IMR-90 (cell line): ENCODE measurements at regions not wholly inside any gene's neighbourhood (a gene's known extent, or its start where the extent isn't known, plus 50 kb on each side); places are given as distances from the start of the nearest gene placed in this dataset.

Experiments
- ATAC-seq: fragments of 200-7000 bp; cut with Tn5 transposase; 2 replicates; pipeline ENCODE4 v1.9.1; 2020; ENCODE audit warnings: low read depth, mild to moderate bottlenecking, moderate library complexity
- BruUV-seq: library from RNA; stranded (reverse); fragments of 400-500 nt; replicated peaks from 2 replicates; lab custom pipeline; 2021; lab: Mats Ljungman, UMichigan
- CTCF ChIA-PET: fragments of 300-600 bp; formaldehyde crosslinking; extraction: SDS; loops from one replicate; lab custom pipeline; 2021; ENCODE audit warnings: antibody characterized with exemption; lab: Yijun Ruan, JAX
- POLR2A ChIA-PET: fragments of 300-600 bp; sonication (Branson Sonifier 250); formaldehyde crosslinking; loops from one replicate; lab custom pipeline; 2022; ENCODE audit warnings: antibody characterized with exemption; ENCODE audit not compliant: unreplicated experiment; lab: Charles Lee
- DNase-seq: peaks from one replicate; pipeline ENCODE4 v3.0.0; 2013
- H2AFZ ChIP-seq: replicated peaks from 2 replicates; pipeline ENCODE3; 2013; ENCODE audit warnings: low read length, mild to moderate bottlenecking; ENCODE audit not compliant: poor library complexity
- H2AK5ac ChIP-seq: 2 replicates; pipeline ENCODE4 v1.6.1; 2013; ENCODE audit warnings: low read depth, low read length, inconsistent platforms
- H2AK9ac ChIP-seq: replicated peaks from 2 replicates; pipeline ENCODE3; 2013; ENCODE audit warnings: mild to moderate bottlenecking, low read depth, low read length, moderate library complexity; ENCODE audit not compliant: poor library complexity
- H2BK120ac ChIP-seq: 2 replicates; pipeline ENCODE4 v1.6.1; 2013; ENCODE audit warnings: low read depth, low read length, inconsistent platforms
- H2BK15ac ChIP-seq: 3 replicates; pipeline ENCODE4 v1.6.1; 2013; ENCODE audit warnings: low read depth, low read length, inconsistent platforms
- H2BK20ac ChIP-seq: 2 replicates; pipeline ENCODE4 v1.6.1; 2013; ENCODE audit warnings: low read depth, mild to moderate bottlenecking, inconsistent platforms, low read length, moderate library complexity
- H2BK5ac ChIP-seq: 2 replicates; pipeline ENCODE4 v1.6.1; 2013; ENCODE audit warnings: mild to moderate bottlenecking, low read depth, low read length, inconsistent platforms; ENCODE audit not compliant: poor library complexity, severe bottlenecking
- H3K14ac ChIP-seq: replicated peaks from 2 replicates; pipeline ENCODE4 v1.6.1; 2013; ENCODE audit warnings: low read depth, low read length, inconsistent platforms
- H3K18ac ChIP-seq: 2 replicates; pipeline ENCODE4 v1.6.1; 2013; ENCODE audit warnings: low read depth, low read length, control low read depth
- H3K23ac ChIP-seq: 2 replicates; pipeline ENCODE4 v1.6.1; 2013; ENCODE audit warnings: low read depth, low read length, inconsistent platforms
- H3K27ac ChIP-seq: 2 replicates; pipeline ENCODE4 v1.5.1; 2013; ENCODE audit warnings: mild to moderate bottlenecking, control low read depth, low read length; ENCODE audit not compliant: insufficient read depth
- H3K27me3 ChIP-seq: 2 replicates; pipeline ENCODE4 v1.6.1; 2013; ENCODE audit warnings: low read length; ENCODE audit not compliant: control insufficient read depth, insufficient read depth
- H3K36me3 ChIP-seq: 2 replicates; pipeline ENCODE4 v1.6.1; 2013; ENCODE audit warnings: low read length, mixed read lengths; ENCODE audit not compliant: control insufficient read depth, insufficient read depth
- H3K4ac ChIP-seq: 2 replicates; pipeline ENCODE4 v1.6.1; 2013; ENCODE audit warnings: low read depth, low read length, inconsistent platforms
- H3K4me1 ChIP-seq: 2 replicates; pipeline ENCODE4 v1.6.1; 2013; ENCODE audit warnings: low read length, mixed read lengths; ENCODE audit not compliant: control insufficient read depth, insufficient read depth
- H3K4me2 ChIP-seq: 2 replicates; pipeline ENCODE4 v1.6.1; 2013; ENCODE audit warnings: low read depth, mild to moderate bottlenecking, control low read depth, low read length, moderate library complexity
- H3K4me3 ChIP-seq: 2 replicates; pipeline ENCODE4 v1.5.1; 2013; ENCODE audit warnings: low read depth, mild to moderate bottlenecking, control low read depth, low read length, moderate library complexity; ENCODE audit not compliant: insufficient read depth
- H3K56ac ChIP-seq: 2 replicates; pipeline ENCODE4 v1.6.1; 2013; ENCODE audit warnings: low read length, inconsistent platforms; ENCODE audit not compliant: insufficient read depth; ENCODE audit errors: extremely low read depth
- H3K79me1 ChIP-seq, 2 experiments: 2 replicates each; pipeline ENCODE4 v1.6.1; 2013; ENCODE audit warnings: low read length in 2 of 2, inconsistent platforms in 1 of 2, low read depth in 1 of 2
- H3K9ac ChIP-seq: 2 replicates; pipeline ENCODE4 v1.6.1; 2013; ENCODE audit warnings: low read depth, low read length, control low read depth
- H3K9me1 ChIP-seq: 2 replicates; pipeline ENCODE4 v1.6.1; 2013; ENCODE audit warnings: low read length, inconsistent platforms; ENCODE audit not compliant: insufficient read depth
- H3K9me3 ChIP-seq: 2 replicates; pipeline ENCODE4 v1.6.1; 2013; ENCODE audit warnings: low read length; ENCODE audit not compliant: control insufficient read depth, insufficient read depth
- H4K20me1 ChIP-seq: 2 replicates; pipeline ENCODE4 v1.6.1; 2013; ENCODE audit warnings: low read length, inconsistent platforms; ENCODE audit not compliant: insufficient read depth
- H4K5ac ChIP-seq: 2 replicates; pipeline ENCODE4 v1.6.1; 2013; ENCODE audit warnings: mild to moderate bottlenecking, low read depth, low read length, control low read depth
- H4K8ac ChIP-seq, 2 experiments: 2 replicates each; pipeline ENCODE4 v1.6.1; 2013; ENCODE audit warnings: low read depth in 2 of 2, low read length in 2 of 2, control low read depth in 1 of 2, inconsistent platforms in 1 of 2
- H4K91ac ChIP-seq: 2 replicates; pipeline ENCODE4 v1.6.1; 2013; ENCODE audit warnings: low read depth, low read length, inconsistent platforms; ENCODE audit not compliant: insufficient read depth
- BHLHE40 ChIP-seq: fragments of 150-350 bp; IDR thresholded peaks from 2 replicates; pipeline ENCODE4 v1.6.1; 2016; ENCODE audit warnings: mild to moderate bottlenecking, low read depth, low read length
- CEBPB ChIP-seq: IDR thresholded peaks from 2 replicates; pipeline ENCODE4 v1.6.1; 2012; ENCODE audit warnings: low read depth, low read length, improper control_type of control experiment
- CHD1 ChIP-seq: IDR thresholded peaks from 2 replicates; pipeline ENCODE4 v1.6.1; 2012; ENCODE audit warnings: low read depth, low read length, improper control_type of control experiment
- FOS ChIP-seq: fragments of 150-350 bp; IDR thresholded peaks from 2 replicates; pipeline ENCODE4 v1.6.1; 2016; ENCODE audit warnings: low read depth, low read length
- MAFK ChIP-seq: IDR thresholded peaks from 2 replicates; pipeline ENCODE4 v1.6.1; 2012; ENCODE audit warnings: low read depth, low read length, improper control_type of control experiment
- MAZ ChIP-seq: IDR thresholded peaks from 2 replicates; pipeline ENCODE4 v1.6.1; 2012; ENCODE audit warnings: low read depth, mild to moderate bottlenecking, low read length, improper control_type of control experiment, moderate library complexity, borderline replicate concordance
- MXI1 ChIP-seq: IDR thresholded peaks from 2 replicates; pipeline ENCODE4 v1.6.1; 2012; ENCODE audit warnings: low read depth, mild to moderate bottlenecking, low read length, moderate library complexity, borderline replicate concordance
- NFE2L2 ChIP-seq: fragments of 150-350 bp; IDR thresholded peaks from 2 replicates; pipeline ENCODE4 v1.6.1; 2016; ENCODE audit warnings: low read depth, mild to moderate bottlenecking, low read length
- POLR2A ChIP-seq: IDR thresholded peaks from 2 replicates; pipeline ENCODE4 v1.6.1; 2012; ENCODE audit warnings: mild to moderate bottlenecking, low read depth, low read length
- RAD21 ChIP-seq: IDR thresholded peaks from 2 replicates; pipeline ENCODE4 v1.6.1; 2012; ENCODE audit warnings: low read length, improper control_type of control experiment
- RCOR1 ChIP-seq: IDR thresholded peaks from 2 replicates; pipeline ENCODE4 v1.6.1; 2012; ENCODE audit warnings: mild to moderate bottlenecking, low read length, improper control_type of control experiment; ENCODE audit not compliant: insufficient replicate concordance
- RFX5 ChIP-seq: IDR thresholded peaks from 2 replicates; pipeline ENCODE4 v1.8.0; 2012; ENCODE audit warnings: low read depth, mild to moderate bottlenecking, low read length, moderate library complexity
- SMC3 ChIP-seq: fragments of 150-350 bp; IDR thresholded peaks from 2 replicates; pipeline ENCODE4 v1.6.1; 2016; ENCODE audit warnings: low read depth, mild to moderate bottlenecking, antibody characterized with exemption, low read length, moderate library complexity
- WGBS, 2 experiments: methylation state at CpG; one replicate each; pipeline versions ENCODE4 v1.1.5 to v1.1.7; 2013; ENCODE audit warnings: missing lambda C conversion rate in 2 of 2; ENCODE audit not compliant: insufficient read length in 1 of 2; ENCODE audit errors: extremely low coverage in 2 of 2; 5-methylcytosine and 5-hydroxymethylcytosine counted together
- dilution Hi-C: fragments of 300-500 bp; cut with HindIII; formaldehyde crosslinking; loops from one replicate; pipeline ENCODE4 v1.14.3; 2018; ENCODE audit warnings: low sequenced_read_pairs; ENCODE audit not compliant: unreplicated experiment
- in situ Hi-C: fragments of 300-500 bp; cut with MboI; formaldehyde crosslinking; loops from 3 replicates; pipeline ENCODE4 v1.14.3; 2019; ENCODE audit warnings: low sequenced_read_pairs, inconsistent platforms, mixed read lengths
- intact Hi-C: fragments of 100-400 bp; cut with micrococcal nuclease; formaldehyde crosslinking; loops from 2 replicates; pipeline ENCODE4 v1.10.0; 2022
- TF ChIP-seq, protein P1 (sequence below): fragments of 150-350 bp; IDR thresholded peaks from 2 replicates; pipeline ENCODE4 v1.6.1; 2017; ENCODE audit warnings: mild to moderate bottlenecking, antibody characterized with exemption, low read length, low read depth
- TF ChIP-seq, protein P2 (sequence below): conservative IDR thresholded peaks from 2 replicates; pipeline ENCODE4 v1.5.1; 2012; ENCODE audit warnings: mild to moderate bottlenecking, low read depth, low read length, improper control_type of control experiment
- TF ChIP-seq, protein P3 (sequence below): fragments of 150-350 bp; IDR thresholded peaks from 2 replicates; pipeline ENCODE4 v1.6.1; 2016; ENCODE audit warnings: low read depth, mild to moderate bottlenecking, low read length, moderate library complexity, borderline replicate concordance

DNA sequence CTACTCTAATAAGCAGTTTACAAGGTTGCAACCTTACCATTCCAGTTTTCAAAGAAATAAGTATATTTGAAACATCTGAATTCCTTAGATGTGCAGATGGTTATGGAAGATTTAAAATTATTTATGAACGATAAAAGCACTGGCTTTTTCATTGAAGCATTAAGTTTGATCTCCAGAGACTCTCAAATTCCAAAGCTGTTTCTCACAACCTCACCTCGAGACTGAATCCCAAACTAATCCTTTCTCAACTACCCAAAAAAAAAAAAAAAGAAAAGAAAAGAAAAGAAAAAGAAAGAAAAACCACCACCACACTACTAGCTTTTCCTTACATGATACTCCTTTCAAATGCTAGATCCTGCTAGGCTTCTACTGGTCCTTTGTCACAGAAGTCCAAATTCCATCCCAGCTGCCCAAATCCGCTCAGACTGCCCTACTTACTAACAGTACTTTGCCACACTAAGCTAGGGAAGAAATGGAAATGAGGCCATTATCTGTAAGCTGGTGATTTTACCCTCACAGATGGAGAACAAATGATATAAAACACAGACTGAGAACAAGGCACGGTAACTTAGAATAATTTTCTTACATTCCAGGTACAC, 100.6 kb upstream of the CDK1 start:
- Histone ChIP-seq H3K36me3 (no peaks in the 10 kb centered on the region), H3K18ac (no peak overlapping the region), H3K27ac (no peak overlapping the region), H4K8ac (no peak overlapping the region), H2BK5ac (no peak overlapping the region), H3K9me3 (no peaks in the 10 kb centered on the region), H4K91ac (no peak overlapping the region), H3K27me3 (peaks cover 8% of the 10 kb centered on the region), H2AK5ac (no peak overlapping the region), H3K4ac (no peak overlapping the region), H3K56ac (no peak overlapping the region), H3K9me1 (no peaks in the 10 kb centered on the region), H2AK9ac (no peak overlapping the region), H2AFZ (no peak overlapping the region), H3K4me1 (no peaks in the 10 kb centered on the region), H3K14ac (no peak overlapping the region), H3K9ac (no peak overlapping the region), H4K20me1 (no peaks in the 10 kb centered on the region), H4K5ac (no peak overlapping the region), H3K4me3 (no peak overlapping the region), H2BK15ac (no peak overlapping the region), H2BK20ac (no peak overlapping the region), H3K23ac (no peak overlapping the region), H2BK120ac (no peak overlapping the region), H3K4me2 (no peak overlapping the region), H3K79me1 (no peaks in the 10 kb centered on the region)
- in situ Hi-C loops = no loop called here
- TF ChIP-seq SMC3 = no peak
- TF ChIP-seq, protein P1, sequence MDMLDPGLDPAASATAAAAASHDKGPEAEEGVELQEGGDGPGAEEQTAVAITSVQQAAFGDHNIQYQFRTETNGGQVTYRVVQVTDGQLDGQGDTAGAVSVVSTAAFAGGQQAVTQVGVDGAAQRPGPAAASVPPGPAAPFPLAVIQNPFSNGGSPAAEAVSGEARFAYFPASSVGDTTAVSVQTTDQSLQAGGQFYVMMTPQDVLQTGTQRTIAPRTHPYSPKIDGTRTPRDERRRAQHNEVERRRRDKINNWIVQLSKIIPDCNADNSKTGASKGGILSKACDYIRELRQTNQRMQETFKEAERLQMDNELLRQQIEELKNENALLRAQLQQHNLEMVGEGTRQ = no peak
- TF ChIP-seq, protein P2, sequence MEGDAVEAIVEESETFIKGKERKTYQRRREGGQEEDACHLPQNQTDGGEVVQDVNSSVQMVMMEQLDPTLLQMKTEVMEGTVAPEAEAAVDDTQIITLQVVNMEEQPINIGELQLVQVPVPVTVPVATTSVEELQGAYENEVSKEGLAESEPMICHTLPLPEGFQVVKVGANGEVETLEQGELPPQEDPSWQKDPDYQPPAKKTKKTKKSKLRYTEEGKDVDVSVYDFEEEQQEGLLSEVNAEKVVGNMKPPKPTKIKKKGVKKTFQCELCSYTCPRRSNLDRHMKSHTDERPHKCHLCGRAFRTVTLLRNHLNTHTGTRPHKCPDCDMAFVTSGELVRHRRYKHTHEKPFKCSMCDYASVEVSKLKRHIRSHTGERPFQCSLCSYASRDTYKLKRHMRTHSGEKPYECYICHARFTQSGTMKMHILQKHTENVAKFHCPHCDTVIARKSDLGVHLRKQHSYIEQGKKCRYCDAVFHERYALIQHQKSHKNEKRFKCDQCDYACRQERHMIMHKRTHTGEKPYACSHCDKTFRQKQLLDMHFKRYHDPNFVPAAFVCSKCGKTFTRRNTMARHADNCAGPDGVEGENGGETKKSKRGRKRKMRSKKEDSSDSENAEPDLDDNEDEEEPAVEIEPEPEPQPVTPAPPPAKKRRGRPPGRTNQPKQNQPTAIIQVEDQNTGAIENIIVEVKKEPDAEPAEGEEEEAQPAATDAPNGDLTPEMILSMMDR = no peak
- no peak for TF ChIP-seq NFE2L2
- TF ChIP-seq RFX5 = no peak
- no peak for TF ChIP-seq MAZ
- no peak for TF ChIP-seq CHD1
- no peak for TF ChIP-seq MXI1
- no peak for TF ChIP-seq FOS
- no peak for TF ChIP-seq MAFK
- no peak for TF ChIP-seq POLR2A
- TF ChIP-seq BHLHE40 = no peak
- TF ChIP-seq, protein P3, sequence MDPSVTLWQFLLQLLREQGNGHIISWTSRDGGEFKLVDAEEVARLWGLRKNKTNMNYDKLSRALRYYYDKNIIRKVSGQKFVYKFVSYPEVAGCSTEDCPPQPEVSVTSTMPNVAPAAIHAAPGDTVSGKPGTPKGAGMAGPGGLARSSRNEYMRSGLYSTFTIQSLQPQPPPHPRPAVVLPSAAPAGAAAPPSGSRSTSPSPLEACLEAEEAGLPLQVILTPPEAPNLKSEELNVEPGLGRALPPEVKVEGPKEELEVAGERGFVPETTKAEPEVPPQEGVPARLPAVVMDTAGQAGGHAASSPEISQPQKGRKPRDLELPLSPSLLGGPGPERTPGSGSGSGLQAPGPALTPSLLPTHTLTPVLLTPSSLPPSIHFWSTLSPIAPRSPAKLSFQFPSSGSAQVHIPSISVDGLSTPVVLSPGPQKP = no peak
- TF ChIP-seq RCOR1 = no peak
- no peak for TF ChIP-seq CEBPB
- no peak for TF ChIP-seq RAD21
- no CpG with 5 or more reads among the region's 4 CpGs for WGBS, 2 experiments
- CTCF ChIA-PET = no interaction called here
- dilution Hi-C loops = no loop called here
- POLR2A ChIA-PET = interaction anchor here (0.7 kb wide), 1 partner anchor 92 kb away, joined by 10 read pairs; no protein-coding TSS in a partner anchor
- intact Hi-C loops = no loop called here
- DNase-seq (no peak), ATAC-seq (no peak)
- no TSS peak for BruUV-seq
